Upper lobe of left lung (tissue), 4 donors: ENCODE measurements at regions not wholly inside any gene's neighbourhood (a gene's known extent, or its start where the extent isn't known, plus 50 kb on each side); places are given as distances from the start of the nearest gene placed in this dataset.

Experiments used
- CTCF ChIP-seq, 6 experiments: fragments of 450-650 bp in 4 of 6; fragments of 200-600 bp in 2 of 6; sonication (generic) in 2 of 6; IDR thresholded peaks; one replicate each; pipeline ENCODE4 v1.5.1; 2016 to 2019; ENCODE audit warnings: antibody characterized with exemption in 6 of 6
- EP300 ChIP-seq, 4 donors: sonication (generic); formaldehyde crosslinking; IDR thresholded peaks; one replicate each; pipeline ENCODE4 v1.5.1; 2017; ENCODE audit warnings: antibody characterized with exemption in 4 of 4, control low read depth in 2 of 4
- POLR2A ChIP-seq, 4 donors: fragments of 450-650 bp; IDR thresholded peaks; one replicate each; pipeline ENCODE4 v1.5.1; 2016 to 2017; ENCODE audit warnings: antibody characterized with exemption in 4 of 4, mild to moderate bottlenecking in 2 of 4

DNA sequence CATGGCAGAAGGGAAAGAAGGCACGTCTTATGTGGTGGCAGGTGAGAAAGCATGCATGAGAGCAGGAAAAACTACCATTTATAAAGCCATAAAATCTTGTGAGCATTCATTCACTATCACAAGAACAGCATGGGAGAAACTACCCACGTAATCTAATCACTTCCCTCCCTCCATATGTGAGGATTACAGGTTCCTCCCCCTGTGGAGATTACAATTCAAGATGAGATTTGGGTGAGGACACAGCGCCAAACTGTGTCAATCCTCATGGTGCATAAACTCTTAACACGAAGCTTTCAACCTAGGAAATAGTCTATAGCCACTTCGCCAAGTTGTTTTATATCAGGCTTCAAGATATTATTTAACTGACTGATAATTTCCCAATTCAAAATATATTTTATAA is 595.5 kb downstream of the FBXO15 start:
- no peak for TF ChIP-seq CTCF (IDR thresholded peaks at IDR 0.05)
- no peak for TF ChIP-seq EP300 (IDR thresholded peaks at IDR 0.05)
- no peak for TF ChIP-seq POLR2A (IDR thresholded peaks at IDR 0.05)
